Erythroblast (primary cell): ENCODE measurements at regions not wholly inside any gene's neighbourhood (a gene's known extent, or its start where the extent isn't known, plus 50 kb on each side); places are given as distances from the start of the nearest gene placed in this dataset.
"Not testable (repeated sequence)": the region's sequence is repeated elsewhere in the genome, so short reads cannot be mapped to it uniquely, and the experiment has no call there.

ENCODE experiments used
- GATA1 ChIP-seq: IDR thresholded peaks from 2 replicates; pipeline ENCODE4 v1.6.1; 2011; ENCODE audit warnings: low read depth, mild to moderate bottlenecking, control low read depth, low read length, moderate library complexity
- POLR2A ChIP-seq: IDR thresholded peaks from 2 replicates; pipeline ENCODE4 v1.6.1; 2011; ENCODE audit warnings: mild to moderate bottlenecking, low read length

GRCh38 chr5:24017710-24018109 lies 510.3 kb downstream of the PRDM9 start:
- not testable (repeated sequence) for TF ChIP-seq POLR2A, GATA1
